Tibial nerve (tissue), 4 donors: ENCODE measurements at regions not wholly inside any gene's neighbourhood (a gene's known extent, or its start where the extent isn't known, plus 50 kb on each side); places are given as distances from the start of the nearest gene placed in this dataset.

ENCODE experiments used
- EP300 ChIP-seq, 2 donors: sonication (generic); formaldehyde crosslinking; IDR thresholded peaks; one replicate each; pipeline ENCODE4 v1.6.1; 2017; ENCODE audit warnings: antibody characterized with exemption in 2 of 2, mild to moderate bottlenecking in 1 of 2
- POLR2A ChIP-seq, 2 donors: fragments of 450-650 bp; IDR thresholded peaks; one replicate each; pipeline ENCODE4 v1.6.1; 2017; ENCODE audit warnings: antibody characterized with exemption in 2 of 2, mild to moderate bottlenecking in 2 of 2, moderate library complexity in 2 of 2
- TF ChIP-seq, protein P1 (sequence below), 5 experiments: fragments of 200-600 bp in 3 of 5; fragments of 450-650 bp in 2 of 5; sonication (generic) in 3 of 5; IDR thresholded peaks; one replicate each; pipeline ENCODE4 v1.5.1; 2016 to 2019; ENCODE audit warnings: antibody characterized with exemption in 5 of 5, mild to moderate bottlenecking in 3 of 5, moderate library complexity in 2 of 5

DNA sequence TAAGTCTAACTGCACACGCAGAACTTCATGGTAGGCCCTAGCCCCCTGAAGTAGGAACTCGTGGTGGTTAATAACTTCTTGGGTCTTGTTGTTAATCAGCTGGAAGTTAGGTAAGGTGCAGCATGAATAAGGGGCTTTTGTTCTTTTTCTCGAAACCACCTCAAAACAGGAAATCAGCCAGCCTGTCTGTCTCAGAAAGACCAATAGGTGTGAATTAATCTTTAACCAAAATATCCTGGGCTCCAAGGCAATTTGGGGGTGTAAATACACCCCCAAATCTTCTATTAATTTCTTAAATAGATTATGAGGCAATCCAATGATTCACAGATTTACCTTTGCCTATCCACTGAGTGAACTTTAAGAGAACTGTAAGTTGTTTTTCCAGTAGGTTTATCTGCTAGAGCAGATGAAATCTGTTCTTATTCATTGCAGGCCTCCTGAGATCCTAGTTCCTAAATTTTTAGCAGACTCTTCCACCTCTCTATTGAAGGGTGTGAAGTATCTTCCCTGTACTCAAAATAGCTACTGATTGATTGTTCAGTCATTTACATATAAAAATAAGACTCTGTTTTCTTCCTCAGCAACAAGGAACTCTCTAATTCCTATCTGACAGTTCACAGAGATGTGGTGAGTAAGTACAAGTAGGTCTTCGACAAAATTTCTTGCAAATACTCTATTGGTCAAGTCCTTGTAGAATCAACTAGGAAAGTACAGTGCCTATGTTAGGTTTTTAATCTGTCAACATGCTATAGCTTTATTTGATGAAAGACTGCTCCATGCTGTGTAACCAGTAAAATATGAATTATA lies 427.1 kb upstream of the NOX3 start:
- TF ChIP-seq, protein P1, sequence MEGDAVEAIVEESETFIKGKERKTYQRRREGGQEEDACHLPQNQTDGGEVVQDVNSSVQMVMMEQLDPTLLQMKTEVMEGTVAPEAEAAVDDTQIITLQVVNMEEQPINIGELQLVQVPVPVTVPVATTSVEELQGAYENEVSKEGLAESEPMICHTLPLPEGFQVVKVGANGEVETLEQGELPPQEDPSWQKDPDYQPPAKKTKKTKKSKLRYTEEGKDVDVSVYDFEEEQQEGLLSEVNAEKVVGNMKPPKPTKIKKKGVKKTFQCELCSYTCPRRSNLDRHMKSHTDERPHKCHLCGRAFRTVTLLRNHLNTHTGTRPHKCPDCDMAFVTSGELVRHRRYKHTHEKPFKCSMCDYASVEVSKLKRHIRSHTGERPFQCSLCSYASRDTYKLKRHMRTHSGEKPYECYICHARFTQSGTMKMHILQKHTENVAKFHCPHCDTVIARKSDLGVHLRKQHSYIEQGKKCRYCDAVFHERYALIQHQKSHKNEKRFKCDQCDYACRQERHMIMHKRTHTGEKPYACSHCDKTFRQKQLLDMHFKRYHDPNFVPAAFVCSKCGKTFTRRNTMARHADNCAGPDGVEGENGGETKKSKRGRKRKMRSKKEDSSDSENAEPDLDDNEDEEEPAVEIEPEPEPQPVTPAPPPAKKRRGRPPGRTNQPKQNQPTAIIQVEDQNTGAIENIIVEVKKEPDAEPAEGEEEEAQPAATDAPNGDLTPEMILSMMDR (IDR thresholded peaks at IDR 0.05), result no peak
- no peak for TF ChIP-seq POLR2A (IDR thresholded peaks at IDR 0.05)
- no peak for TF ChIP-seq EP300 (IDR thresholded peaks at IDR 0.05)
